IMR-90 (cell line): ENCODE measurements at regions not wholly inside any gene's neighbourhood (a gene's known extent, or its start where the extent isn't known, plus 50 kb on each side); places are given as distances from the start of the nearest gene placed in this dataset.

Source experiments
- ATAC-seq: fragments of 200-7000 bp; cut with Tn5 transposase; 2 replicates; pipeline ENCODE4 v1.9.1; 2020; ENCODE audit warnings: low read depth, mild to moderate bottlenecking, moderate library complexity
- BruUV-seq: library from RNA; stranded (reverse); fragments of 400-500 nt; replicated peaks from 2 replicates; lab custom pipeline; 2021; lab: Mats Ljungman, UMichigan
- CTCF ChIA-PET: fragments of 300-600 bp; formaldehyde crosslinking; extraction: SDS; loops from one replicate; lab custom pipeline; 2021; ENCODE audit warnings: antibody characterized with exemption; lab: Yijun Ruan, JAX
- POLR2A ChIA-PET: fragments of 300-600 bp; sonication (Branson Sonifier 250); formaldehyde crosslinking; loops from one replicate; lab custom pipeline; 2022; ENCODE audit warnings: antibody characterized with exemption; ENCODE audit not compliant: unreplicated experiment; lab: Charles Lee
- DNase-seq: peaks from one replicate; pipeline ENCODE4 v3.0.0; 2013
- H2AFZ ChIP-seq: replicated peaks from 2 replicates; pipeline ENCODE3; 2013; ENCODE audit warnings: low read length, mild to moderate bottlenecking; ENCODE audit not compliant: poor library complexity
- H2AK5ac ChIP-seq: 2 replicates; pipeline ENCODE4 v1.6.1; 2013; ENCODE audit warnings: low read depth, low read length, inconsistent platforms
- H2AK9ac ChIP-seq: replicated peaks from 2 replicates; pipeline ENCODE3; 2013; ENCODE audit warnings: mild to moderate bottlenecking, low read depth, low read length, moderate library complexity; ENCODE audit not compliant: poor library complexity
- H2BK120ac ChIP-seq: 2 replicates; pipeline ENCODE4 v1.6.1; 2013; ENCODE audit warnings: low read depth, low read length, inconsistent platforms
- H2BK15ac ChIP-seq: 3 replicates; pipeline ENCODE4 v1.6.1; 2013; ENCODE audit warnings: low read depth, low read length, inconsistent platforms
- H2BK20ac ChIP-seq: 2 replicates; pipeline ENCODE4 v1.6.1; 2013; ENCODE audit warnings: low read depth, mild to moderate bottlenecking, inconsistent platforms, low read length, moderate library complexity
- H2BK5ac ChIP-seq: 2 replicates; pipeline ENCODE4 v1.6.1; 2013; ENCODE audit warnings: mild to moderate bottlenecking, low read depth, low read length, inconsistent platforms; ENCODE audit not compliant: poor library complexity, severe bottlenecking
- H3K14ac ChIP-seq: replicated peaks from 2 replicates; pipeline ENCODE4 v1.6.1; 2013; ENCODE audit warnings: low read depth, low read length, inconsistent platforms
- H3K18ac ChIP-seq: 2 replicates; pipeline ENCODE4 v1.6.1; 2013; ENCODE audit warnings: low read depth, low read length, control low read depth
- H3K23ac ChIP-seq: 2 replicates; pipeline ENCODE4 v1.6.1; 2013; ENCODE audit warnings: low read depth, low read length, inconsistent platforms
- H3K27ac ChIP-seq: 2 replicates; pipeline ENCODE4 v1.5.1; 2013; ENCODE audit warnings: mild to moderate bottlenecking, control low read depth, low read length; ENCODE audit not compliant: insufficient read depth
- H3K27me3 ChIP-seq: 2 replicates; pipeline ENCODE4 v1.6.1; 2013; ENCODE audit warnings: low read length; ENCODE audit not compliant: control insufficient read depth, insufficient read depth
- H3K36me3 ChIP-seq: 2 replicates; pipeline ENCODE4 v1.6.1; 2013; ENCODE audit warnings: low read length, mixed read lengths; ENCODE audit not compliant: control insufficient read depth, insufficient read depth
- H3K4ac ChIP-seq: 2 replicates; pipeline ENCODE4 v1.6.1; 2013; ENCODE audit warnings: low read depth, low read length, inconsistent platforms
- H3K4me1 ChIP-seq: 2 replicates; pipeline ENCODE4 v1.6.1; 2013; ENCODE audit warnings: low read length, mixed read lengths; ENCODE audit not compliant: control insufficient read depth, insufficient read depth
- H3K4me2 ChIP-seq: 2 replicates; pipeline ENCODE4 v1.6.1; 2013; ENCODE audit warnings: low read depth, mild to moderate bottlenecking, control low read depth, low read length, moderate library complexity
- H3K4me3 ChIP-seq: 2 replicates; pipeline ENCODE4 v1.5.1; 2013; ENCODE audit warnings: low read depth, mild to moderate bottlenecking, control low read depth, low read length, moderate library complexity; ENCODE audit not compliant: insufficient read depth
- H3K56ac ChIP-seq: 2 replicates; pipeline ENCODE4 v1.6.1; 2013; ENCODE audit warnings: low read length, inconsistent platforms; ENCODE audit not compliant: insufficient read depth; ENCODE audit errors: extremely low read depth
- H3K79me1 ChIP-seq, 2 experiments: 2 replicates each; pipeline ENCODE4 v1.6.1; 2013; ENCODE audit warnings: low read length in 2 of 2, inconsistent platforms in 1 of 2, low read depth in 1 of 2
- H3K9ac ChIP-seq: 2 replicates; pipeline ENCODE4 v1.6.1; 2013; ENCODE audit warnings: low read depth, low read length, control low read depth
- H3K9me1 ChIP-seq: 2 replicates; pipeline ENCODE4 v1.6.1; 2013; ENCODE audit warnings: low read length, inconsistent platforms; ENCODE audit not compliant: insufficient read depth
- H3K9me3 ChIP-seq: 2 replicates; pipeline ENCODE4 v1.6.1; 2013; ENCODE audit warnings: low read length; ENCODE audit not compliant: control insufficient read depth, insufficient read depth
- H4K20me1 ChIP-seq: 2 replicates; pipeline ENCODE4 v1.6.1; 2013; ENCODE audit warnings: low read length, inconsistent platforms; ENCODE audit not compliant: insufficient read depth
- H4K5ac ChIP-seq: 2 replicates; pipeline ENCODE4 v1.6.1; 2013; ENCODE audit warnings: mild to moderate bottlenecking, low read depth, low read length, control low read depth
- H4K8ac ChIP-seq, 2 experiments: 2 replicates each; pipeline ENCODE4 v1.6.1; 2013; ENCODE audit warnings: low read depth in 2 of 2, low read length in 2 of 2, control low read depth in 1 of 2, inconsistent platforms in 1 of 2
- H4K91ac ChIP-seq: 2 replicates; pipeline ENCODE4 v1.6.1; 2013; ENCODE audit warnings: low read depth, low read length, inconsistent platforms; ENCODE audit not compliant: insufficient read depth
- CEBPB ChIP-seq: IDR thresholded peaks from 2 replicates; pipeline ENCODE4 v1.6.1; 2012; ENCODE audit warnings: low read depth, low read length, improper control_type of control experiment
- FOS ChIP-seq: fragments of 150-350 bp; IDR thresholded peaks from 2 replicates; pipeline ENCODE4 v1.6.1; 2016; ENCODE audit warnings: low read depth, low read length
- SMC3 ChIP-seq: fragments of 150-350 bp; IDR thresholded peaks from 2 replicates; pipeline ENCODE4 v1.6.1; 2016; ENCODE audit warnings: low read depth, mild to moderate bottlenecking, antibody characterized with exemption, low read length, moderate library complexity
- WGBS, 2 experiments: methylation state at CpG; one replicate each; pipeline versions ENCODE4 v1.1.5 to v1.1.7; 2013; ENCODE audit warnings: missing lambda C conversion rate in 2 of 2; ENCODE audit not compliant: insufficient read length in 1 of 2; ENCODE audit errors: extremely low coverage in 2 of 2; 5-methylcytosine and 5-hydroxymethylcytosine counted together
- dilution Hi-C: fragments of 300-500 bp; cut with HindIII; formaldehyde crosslinking; loops from one replicate; pipeline ENCODE4 v1.14.3; 2018; ENCODE audit warnings: low sequenced_read_pairs; ENCODE audit not compliant: unreplicated experiment
- in situ Hi-C: fragments of 300-500 bp; cut with MboI; formaldehyde crosslinking; loops from 3 replicates; pipeline ENCODE4 v1.14.3; 2019; ENCODE audit warnings: low sequenced_read_pairs, inconsistent platforms, mixed read lengths
- intact Hi-C: fragments of 100-400 bp; cut with micrococcal nuclease; formaldehyde crosslinking; loops from 2 replicates; pipeline ENCODE4 v1.10.0; 2022

DNA sequence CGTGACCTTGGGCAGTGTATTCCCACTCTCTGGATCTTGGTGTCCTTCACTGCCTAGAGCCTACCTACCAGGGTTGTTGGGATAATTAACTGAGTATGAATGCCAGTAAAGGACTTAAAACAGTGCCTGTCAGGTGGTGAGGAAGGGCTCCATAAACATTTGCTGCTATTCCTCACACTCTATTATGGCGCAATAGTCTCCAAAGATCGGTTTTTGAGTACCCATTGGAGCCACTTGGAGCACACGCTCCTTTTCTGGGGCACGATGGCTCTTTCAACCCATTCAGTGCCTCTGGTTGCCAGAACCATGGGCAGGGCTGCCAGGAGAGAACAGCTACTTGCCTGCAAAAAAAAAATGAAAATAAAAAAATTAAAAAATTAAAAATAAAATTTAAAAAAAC lies 296.6 kb upstream of the PPARGC1A start:
- POLR2A ChIA-PET = no interaction called here

More for the DNA sequence above, 296.6 kb upstream of the PPARGC1A start:
- Histone ChIP-seq H4K8ac (no peak overlapping the region), H3K4me3 (no peak overlapping the region), H3K9ac (no peak overlapping the region), H3K79me1 (no peaks in the 10 kb centered on the region), H2BK120ac (no peak overlapping the region), H2BK15ac (no peak overlapping the region), H4K20me1 (no peaks in the 10 kb centered on the region), H3K9me1 (no peaks in the 10 kb centered on the region), H3K27ac (no peak overlapping the region), H2BK5ac (no peak overlapping the region), H4K91ac (no peak overlapping the region), H3K23ac (no peak overlapping the region), H2AFZ (no peak overlapping the region), H3K4me2 (no peak overlapping the region), H3K9me3 (no peaks in the 10 kb centered on the region), H3K4ac (no peak overlapping the region), H3K14ac (no peak overlapping the region), H3K18ac (no peak overlapping the region), H2BK20ac (no peak overlapping the region), H3K4me1 (no peaks in the 10 kb centered on the region), H4K5ac (no peak overlapping the region), H2AK5ac (no peak overlapping the region), H3K36me3 (no peaks in the 10 kb centered on the region), H3K56ac (no peak overlapping the region), H3K27me3 (peaks cover 9% of the 10 kb centered on the region), H2AK9ac (no peak overlapping the region)
- WGBS, 2 experiments = no CpG with 5 or more reads among the region's 5 CpGs
- DNase-seq (no peak), ATAC-seq (no peak)
- intact Hi-C loops = no loop called here
- no TSS peak for BruUV-seq
- CTCF ChIA-PET = no interaction called here
- in situ Hi-C loops = no loop called here
- TF ChIP-seq CEBPB (peak; percentile 71), SMC3 (no peak), FOS (no peak)
- dilution Hi-C loops = no loop called here
